A549 (cell line): ENCODE measurements at regions not wholly inside any gene's neighbourhood (a gene's known extent, or its start where the extent isn't known, plus 50 kb on each side); places are given as distances from the start of the nearest gene placed in this dataset.

ENCODE experiments used
- ATAC-seq, 2 experiments: fragments of 200-7000 bp in 1 of 2; fragments of >200 bp in 1 of 2; cut with Nextera tagmentation in 1 of 2; cut with Tn5 transposase in 1 of 2; 3 replicates each; pipeline versions ENCODE4 v1.8.0 to v1.9.1; 2018 to 2020; ENCODE audit warnings: mild to moderate bottlenecking in 1 of 2, moderate library complexity in 1 of 2
- CTCF ChIA-PET: fragments of 300-600 bp; sonication (Branson Sonifier 250); formaldehyde crosslinking; extraction: SDS; loops from one replicate; lab custom pipeline; 2021; ENCODE audit warnings: antibody characterized with exemption, inconsistent platforms; lab: Yijun Ruan, JAX
- POLR2A ChIA-PET: fragments of 350-600 bp; formaldehyde crosslinking; extraction: SDS; loops from one replicate; lab custom pipeline; 2021; ENCODE audit warnings: antibody characterized with exemption, inconsistent platforms; lab: Yijun Ruan, JAX
- DNase-seq, 2 experiments: peaks; one replicate each; pipeline versions ENCODE4 v3.0.0 to v3.0.0-alpha.2; 2011 to 2016; ENCODE audit warnings: low read depth in 1 of 2, low spot score in 1 of 2
- FAIRE-seq: peaks from 2 replicates; lab custom pipeline; 2011; peaks lifted over from hg19 to GRCh38; lab: Jason Lieb, UNC
- H3K27ac ChIP-seq, 2 experiments: fragments of >200 bp; sonication (Bioruptor Twin); formaldehyde crosslinking; 3 replicates each; pipeline ENCODE4 v1.5.1; 2016 to 2017
- H3K4me1 ChIP-seq: fragments of >200 bp; sonication (Bioruptor Twin); formaldehyde crosslinking; 3 replicates; pipeline ENCODE4 v1.6.1; 2016
- H3K4me2 ChIP-seq: fragments of >200 bp; sonication (Bioruptor Twin); formaldehyde crosslinking; 3 replicates; pipeline ENCODE4 v1.6.1; 2016
- H3K4me3 ChIP-seq: fragments of >200 bp; sonication (Bioruptor Twin); formaldehyde crosslinking; 3 replicates; pipeline ENCODE4 v1.5.1; 2016
- H3K9me3 ChIP-seq: fragments of >200 bp; sonication (Bioruptor Twin); formaldehyde crosslinking; 3 replicates; pipeline ENCODE4 v1.6.1; 2016
- BCL3 ChIP-seq: fragments of >200 bp; sonication (Bioruptor Twin); formaldehyde crosslinking; IDR thresholded peaks from 3 replicates; pipeline ENCODE4 v1.6.1; 2016
- BHLHE40 ChIP-seq: IDR thresholded peaks from 2 replicates; pipeline ENCODE4 v1.6.1; 2012; ENCODE audit warnings: low read depth, low read length, inconsistent platforms
- CBX2 ChIP-seq: fragments of 200-600 bp; sonication (generic); IDR thresholded peaks from 2 replicates; pipeline ENCODE4 v1.6.1; 2016; ENCODE audit warnings: low read depth, mild to moderate bottlenecking, borderline replicate concordance
- CBX8 ChIP-seq: fragments of 200-600 bp; sonication (generic); IDR thresholded peaks from 2 replicates; pipeline ENCODE4 v1.6.1; 2016
- CEBPB ChIP-seq, 2 experiments: fragments of >200 bp in 1 of 2; sonication (Bioruptor Twin) in 1 of 2; formaldehyde crosslinking in 1 of 2; IDR thresholded peaks; 2 replicates each; pipeline ENCODE4 v1.6.1; 2012 to 2016
- CHD4 ChIP-seq: fragments of 200-600 bp; sonication (generic); IDR thresholded peaks from 2 replicates; pipeline ENCODE4 v1.6.1; 2016; ENCODE audit warnings: antibody characterized with exemption, mild to moderate bottlenecking, borderline replicate concordance
- CTCF ChIP-seq: fragments of >200 bp; sonication (Bioruptor Twin); formaldehyde crosslinking; IDR thresholded peaks from 3 replicates; pipeline ENCODE4 v1.5.1; 2016
- E2F6 ChIP-seq: IDR thresholded peaks from 2 replicates; pipeline ENCODE4 v1.6.1; 2012; ENCODE audit warnings: low read depth, borderline replicate concordance
- EHMT2 ChIP-seq: fragments of 200-600 bp; sonication (generic); IDR thresholded peaks from 2 replicates; pipeline ENCODE4 v1.6.1; 2016; ENCODE audit warnings: antibody characterized with exemption, low read depth, mild to moderate bottlenecking, moderate library complexity
- ESRRA ChIP-seq: fragments of 150-350 bp; IDR thresholded peaks from 2 replicates; pipeline ENCODE4 v1.6.1; 2014; ENCODE audit warnings: mild to moderate bottlenecking, low read length, borderline replicate concordance
- FOSB ChIP-seq: fragments of 250-450 bp; sonication (Bioruptor Pico); IDR thresholded peaks from 2 replicates; pipeline ENCODE4 v1.5.0; 2020; ENCODE audit warnings: mild to moderate bottlenecking, moderate library complexity
- FOSL2 ChIP-seq, 2 experiments: fragments of 450-650 bp in 1 of 2; fragments of >200 bp in 1 of 2; sonication (Bioruptor Twin) in 1 of 2; formaldehyde crosslinking; IDR thresholded peaks; 2 replicates each; pipeline versions ENCODE4 v1.5.0 to v1.6.1; 2016 to 2020; ENCODE audit warnings: mild to moderate bottlenecking in 1 of 2, moderate library complexity in 1 of 2
- FOXS1 ChIP-seq: fragments of 250-450 bp; sonication (Bioruptor Pico); IDR thresholded peaks from 2 replicates; pipeline ENCODE4 v1.5.0; 2020; ENCODE audit warnings: mild to moderate bottlenecking, moderate library complexity
- HDAC2 ChIP-seq: fragments of 200-600 bp; sonication (generic); IDR thresholded peaks from 2 replicates; pipeline ENCODE4 v1.6.1; 2016
- HES2 ChIP-seq: fragments of >200 bp; sonication (Bioruptor Twin); formaldehyde crosslinking; IDR thresholded peaks from 2 replicates; pipeline ENCODE4 v1.6.1; 2016
- HEYL ChIP-seq: fragments of 250-450 bp; sonication (Bioruptor Pico); IDR thresholded peaks from 2 replicates; pipeline ENCODE4 v1.8.0; 2021; ENCODE audit warnings: mild to moderate bottlenecking, moderate library complexity
- HOXB13 ChIP-seq: fragments of 250-450 bp; sonication (Bioruptor Pico); IDR thresholded peaks from 2 replicates; pipeline ENCODE4 v1.5.0; 2020; ENCODE audit warnings: low read depth, mild to moderate bottlenecking, moderate library complexity
- HOXB5 ChIP-seq: fragments of 250-450 bp; sonication (Bioruptor Pico); IDR thresholded peaks from 2 replicates; pipeline ENCODE4 v1.5.0; 2020; ENCODE audit warnings: mild to moderate bottlenecking, moderate library complexity
- JUN ChIP-seq, 2 experiments: fragments of >200 bp; sonication (Bioruptor Twin); formaldehyde crosslinking; IDR thresholded peaks; 2 replicates in 1 of 2; 3 replicates in 1 of 2; pipeline ENCODE4 v1.6.1; 2016 to 2017
- JUNB ChIP-seq: fragments of >200 bp; sonication (Bioruptor Twin); formaldehyde crosslinking; IDR thresholded peaks from 2 replicates; pipeline ENCODE4 v1.6.1; 2016
- KDM1A ChIP-seq: fragments of 200-600 bp; sonication (generic); IDR thresholded peaks from 2 replicates; pipeline ENCODE4 v1.6.1; 2016; ENCODE audit warnings: low read depth, mild to moderate bottlenecking
- KDM5A ChIP-seq: fragments of 200-600 bp; sonication (generic); IDR thresholded peaks from 2 replicates; pipeline ENCODE4 v1.6.1; 2016; ENCODE audit warnings: antibody characterized with exemption, mild to moderate bottlenecking
- MAZ ChIP-seq: fragments of 150-350 bp; IDR thresholded peaks from 2 replicates; pipeline ENCODE4 v1.6.1; 2014; ENCODE audit warnings: antibody characterized with exemption, low read depth, low read length, borderline replicate concordance
- MYC ChIP-seq: IDR thresholded peaks from 2 replicates; pipeline ENCODE4 v1.6.1; 2012; ENCODE audit warnings: mild to moderate bottlenecking, inconsistent platforms, low read length, improper control_type of control experiment, borderline replicate concordance
- NFE2L2 ChIP-seq: fragments of 150-350 bp; conservative IDR thresholded peaks from 2 replicates; pipeline ENCODE4 v1.6.1; 2014; ENCODE audit warnings: low read length
- PBX3 ChIP-seq: IDR thresholded peaks from 2 replicates; pipeline ENCODE4 v1.6.1; 2012
- POLR2A ChIP-seq: IDR thresholded peaks from 2 replicates; pipeline ENCODE4 v1.6.1; 2012; ENCODE audit warnings: mild to moderate bottlenecking, low read length
- POLR2AphosphoS2 ChIP-seq: conservative IDR thresholded peaks from 2 replicates; pipeline ENCODE4 v1.6.1; 2012; ENCODE audit warnings: low read length, improper control_type of control experiment, inconsistent platforms
- RCOR1 ChIP-seq: fragments of 150-350 bp; IDR thresholded peaks from 2 replicates; pipeline ENCODE4 v1.6.1; 2014; ENCODE audit warnings: antibody characterized with exemption, low read length, low read depth
- RFX5 ChIP-seq: fragments of 450-650 bp; IDR thresholded peaks from 2 replicates; pipeline ENCODE4 v1.7.1; 2014; ENCODE audit warnings: antibody characterized with exemption, mild to moderate bottlenecking, moderate library complexity
- SMC3 ChIP-seq: fragments of >200 bp; sonication (Bioruptor Twin); formaldehyde crosslinking; IDR thresholded peaks from 3 replicates; pipeline ENCODE4 v1.6.1; 2018; ENCODE audit warnings: inconsistent platforms
- SREBF2 ChIP-seq: fragments of 450-650 bp; IDR thresholded peaks from 2 replicates; pipeline ENCODE4 v1.6.1; 2014; ENCODE audit warnings: mild to moderate bottlenecking, moderate library complexity
- ZC3H11A ChIP-seq: fragments of 450-650 bp; IDR thresholded peaks from 2 replicates; pipeline ENCODE4 v1.6.1; 2014; ENCODE audit warnings: antibody characterized with exemption, mild to moderate bottlenecking
- ZNF302 ChIP-seq: fragments of 250-450 bp; sonication (Bioruptor Pico); IDR thresholded peaks from 2 replicates; pipeline ENCODE4 v1.9.0; 2021; ENCODE audit warnings: inconsistent platforms, mild to moderate bottlenecking, moderate library complexity
- WGBS: methylation state at CpG from one replicate; pipeline ENCODE4 v1.1.6; 2017; ENCODE audit errors: missing lambda C conversion rate; 5-methylcytosine and 5-hydroxymethylcytosine counted together

- DNase-seq (no peak), ATAC-seq (no peak), FAIRE-seq (no peak)
- Histone ChIP-seq H3K9me3 (no peaks in the 10 kb centered on the region), H3K4me1 (no peaks in the 10 kb centered on the region), H3K4me2 (no peak overlapping the region), H3K27ac (no peak overlapping the region), H3K4me3 (no peak overlapping the region)
- ChIA-PET CTCF (no interaction called here), POLR2A (no interaction called here)
- 30% methylated on average over 3 of the region's 3 CpGs for WGBS
- TF ChIP-seq CTCF, result no peak
- TF ChIP-seq HOXB13, result no peak
- no peak for TF ChIP-seq FOSB (CRISPR knock-in tag)
- TF ChIP-seq CBX2, result no peak
- no peak for TF ChIP-seq KDM1A
- no peak for TF ChIP-seq RCOR1
- no peak for TF ChIP-seq POLR2A
- TF ChIP-seq ESRRA, result no peak
- no peak for TF ChIP-seq FOXS1 (CRISPR knock-in tag)
- no peak for TF ChIP-seq CBX8
- TF ChIP-seq HDAC2, result no peak
- no peak for TF ChIP-seq KDM5A
- TF ChIP-seq HEYL (CRISPR knock-in tag), result no peak
- no peak for TF ChIP-seq JUN (IDR thresholded peaks at IDR 0.05)
- TF ChIP-seq CEBPB (IDR thresholded peaks at IDR 0.05), result no peak
Observed at GRCh38 chr1:208534979-208535378, 290.8 kb upstream of the PLXNA2 start.

GRCh38 chr1:208535511-208535910, 291.3 kb upstream of the PLXNA2 start:
- FAIRE-seq, result no peak

GRCh38 chr1:208536212-208536611, 292.0 kb upstream of the PLXNA2 start:
- Histone ChIP-seq H3K4me1 (no peaks in the 10 kb centered on the region), H3K4me2 (no peak overlapping the region), H3K9me3 (no peaks in the 10 kb centered on the region), H3K4me3 (no peak overlapping the region), H3K27ac (no peak overlapping the region)
- 31% methylated on average over 4 of the region's 4 CpGs for WGBS
- DNase-seq (no peak), FAIRE-seq (no peak), ATAC-seq (no peak)
- ChIA-PET POLR2A (no interaction called here), CTCF (no interaction called here)
- TF ChIP-seq MYC, result no peak
- no peak for TF ChIP-seq PBX3
- no peak for TF ChIP-seq JUNB
- no peak for TF ChIP-seq POLR2AphosphoS2
- no peak for TF ChIP-seq NFE2L2
- TF ChIP-seq BCL3, result no peak
- TF ChIP-seq RFX5, result no peak
- no peak for TF ChIP-seq E2F6
- no peak for TF ChIP-seq ZC3H11A
- TF ChIP-seq ZNF302 (CRISPR knock-in tag), result no peak

More at GRCh38 chr1:208535511-208535910, 291.3 kb upstream of the PLXNA2 start:
- no peaks in the 10 kb centered on the region for H3K4me1 ChIP-seq
- ChIA-PET POLR2A (no interaction called here), CTCF (no interaction called here)
- no peak for DNase-seq
- WGBS, result 15% methylated on average over 7 of the region's 7 CpGs
- no peak overlapping the region for H3K4me3 ChIP-seq
- TF ChIP-seq CHD4 (no peak), SMC3 (no peak), KDM5A (no peak), FOSB (CRISPR knock-in tag) (no peak), POLR2A (no peak), EHMT2 (no peak), POLR2AphosphoS2 (no peak), HES2 (no peak), BHLHE40 (no peak), SREBF2 (no peak), ESRRA (no peak), CBX2 (no peak), HOXB5 (CRISPR knock-in tag) (no peak), PBX3 (no peak), FOSL2 (IDR thresholded peaks at IDR 0.05) (no peak), FOSL2 (CRISPR knock-in tag; IDR thresholded peaks at IDR 0.05) (no peak), FOXS1 (CRISPR knock-in tag) (no peak), MAZ (no peak), ZNF302 (CRISPR knock-in tag) (no peak)
- TF ChIP-seq, all 56 proteins: peak for 0
- Histone ChIP-seq H3K9me3 (no peaks in the 10 kb centered on the region), H3K27ac (no peak overlapping the region), H3K4me2 (no peak overlapping the region)
- ATAC-seq, result no peak
